Sigmoid colon (tissue), 6 donors: ENCODE measurements at regions not wholly inside any gene's neighbourhood (a gene's known extent, or its start where the extent isn't known, plus 50 kb on each side); places are given as distances from the start of the nearest gene placed in this dataset.
"Not testable (repeated sequence)": the region's sequence is repeated elsewhere in the genome, so short reads cannot be mapped to it uniquely, and the experiment has no call there.

Experiments used
- DNase-seq: peaks from one replicate; pipeline ENCODE4 v3.0.0-alpha.2; 2019
- H3K27ac ChIP-seq, 4 donors: fragments of 200-600 bp; sonication (generic); one replicate each; pipeline ENCODE4 v1.5.1; 2016 to 2019; ENCODE audit warnings: mild to moderate bottlenecking in 1 of 4
- H3K27me3 ChIP-seq, 3 donors: fragments of 200-600 bp; sonication (generic); one replicate each; pipeline ENCODE4 v1.5.1; 2019; ENCODE audit warnings: mild to moderate bottlenecking in 1 of 3
- H3K36me3 ChIP-seq, 4 donors: fragments of 200-600 bp; sonication (generic); one replicate each; pipeline ENCODE4 v1.5.1; 2016 to 2019
- H3K4me1 ChIP-seq, 4 donors: fragments of 200-600 bp; sonication (generic); one replicate each; pipeline ENCODE4 v1.5.1; 2017 to 2019
- H3K4me3 ChIP-seq, 4 donors: fragments of 200-600 bp; sonication (generic); one replicate each; pipeline ENCODE4 v1.5.1; 2017 to 2019; ENCODE audit warnings: mild to moderate bottlenecking in 2 of 4, moderate library complexity in 1 of 4
- H3K9me3 ChIP-seq, 4 donors: fragments of 200-600 bp in 3 of 4; sonication (generic) in 3 of 4; one replicate each; pipeline versions ENCODE4 v1.5.1 to v1.6.1; 2013 to 2019
- EP300 ChIP-seq, 4 donors: sonication (generic); formaldehyde crosslinking; IDR thresholded peaks; one replicate each; pipeline ENCODE4 v1.6.1; 2017; ENCODE audit warnings: antibody characterized with exemption in 4 of 4
- POLR2A ChIP-seq, 2 donors: fragments of 450-650 bp; IDR thresholded peaks; one replicate each; pipeline ENCODE4 v1.6.1; 2016; ENCODE audit warnings: antibody characterized with exemption in 2 of 2, mild to moderate bottlenecking in 2 of 2, moderate library complexity in 2 of 2
- POLR2AphosphoS5 ChIP-seq, 4 donors: sonication (generic); formaldehyde crosslinking; IDR thresholded peaks; one replicate each; pipeline ENCODE4 v1.6.1; 2017; ENCODE audit warnings: antibody characterized with exemption in 4 of 4
- WGBS, 2 donors: extraction: QIAGEN DNeasy Blood & Tissue Kit; methylation state at CpG; one replicate each; pipeline ENCODE4 v1.1.7; 2013; 5-methylcytosine and 5-hydroxymethylcytosine counted together
- intact Hi-C: fragments of 100-400 bp; cut with DNase I; formaldehyde crosslinking; loops from one replicate; pipeline ENCODE4 v1.15.1; 2023
- TF ChIP-seq, protein P1 (sequence below), 4 experiments: fragments of 450-650 bp in 3 of 4; fragments of 200-600 bp in 1 of 4; IDR thresholded peaks; one replicate each; pipeline ENCODE4 v1.5.1; 2016 to 2019; ENCODE audit warnings: antibody characterized with exemption in 4 of 4, mild to moderate bottlenecking in 3 of 4, moderate library complexity in 2 of 4
- donor health status: healthy with polysubstance abuse.
- donor health status: healthy.

DNA sequence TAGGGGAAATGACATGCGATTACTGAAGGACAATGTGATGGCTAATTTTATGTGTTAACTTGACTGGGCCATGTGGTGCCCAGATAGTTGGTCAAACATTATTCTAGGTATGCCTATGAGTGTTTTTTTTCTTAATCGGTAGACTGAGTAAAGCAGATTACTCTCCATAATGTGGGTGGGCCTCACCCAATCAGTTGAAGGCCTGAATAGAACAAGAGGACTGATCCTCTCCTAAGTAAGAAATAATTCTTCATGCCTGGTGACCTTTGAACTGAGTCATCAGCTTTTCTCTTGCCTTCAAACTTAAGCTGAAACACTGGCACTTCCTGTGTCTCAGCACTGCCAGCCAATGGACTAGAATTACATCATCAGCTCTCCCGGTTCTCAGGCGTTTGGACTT lies 164.0 kb upstream of the FGF13 start:
- 86 to 93% methylated on average over 4 of the region's 4 CpGs for WGBS, 2 donors
- no peak for DNase-seq
- no peak overlapping the region for H3K27ac ChIP-seq
- TF ChIP-seq POLR2A (IDR thresholded peaks at IDR 0.05), result no peak
- no peak for TF ChIP-seq EP300 (IDR thresholded peaks at IDR 0.05)
- no peak for TF ChIP-seq POLR2AphosphoS5 (IDR thresholded peaks at IDR 0.05)
- H3K4me1 ChIP-seq, result no peaks in the 10 kb centered on the region
- no peaks in the 10 kb centered on the region for H3K9me3 ChIP-seq
- H3K27me3 ChIP-seq, result no peaks in the 10 kb centered on the region
- H3K36me3 ChIP-seq, result no peaks in the 10 kb centered on the region
- intact Hi-C loops, result no loop called here
- no peak overlapping the region for H3K4me3 ChIP-seq

DNA sequence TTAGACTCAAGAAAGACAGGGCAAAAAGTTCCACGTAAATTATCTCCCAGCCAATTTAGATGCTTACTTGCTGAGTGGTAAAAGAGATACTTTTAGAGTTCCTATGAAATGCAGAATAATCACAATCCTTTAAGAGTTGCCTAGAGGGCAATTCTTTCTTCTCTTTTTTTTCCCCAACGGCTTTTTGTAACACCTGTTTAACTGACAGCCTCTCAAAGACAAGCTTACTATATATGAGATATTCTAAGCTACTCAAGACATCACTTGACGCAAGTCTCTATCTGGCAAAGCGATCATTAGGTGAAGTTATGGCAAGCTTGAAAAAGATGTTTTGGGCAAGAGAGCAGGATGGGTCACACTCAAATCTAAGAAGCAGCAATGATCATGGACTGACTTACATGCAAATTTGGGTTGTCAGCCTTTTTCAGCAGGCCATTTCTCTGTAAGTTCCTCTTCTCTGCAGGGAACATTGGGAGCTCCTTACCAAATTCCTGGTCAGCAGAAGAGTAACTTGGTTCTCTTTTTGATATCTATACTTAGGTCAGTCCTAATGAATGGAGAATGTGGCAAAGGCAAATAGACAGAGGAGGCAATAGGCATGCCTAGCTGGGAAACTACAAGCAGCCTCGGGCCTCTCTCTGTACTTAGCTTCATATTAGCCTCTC lies 162.9 kb upstream of the FGF13 start:
- H3K27me3 ChIP-seq, result no peaks in the 10 kb centered on the region
- H3K4me1 ChIP-seq, result no peaks in the 10 kb centered on the region
- 89 to 90% methylated on average over 5 of the region's 5 CpGs for WGBS, 2 donors
- no peak overlapping the region for H3K4me3 ChIP-seq
- no peak overlapping the region for H3K27ac ChIP-seq
- no peaks in the 10 kb centered on the region for H3K36me3 ChIP-seq
- TF ChIP-seq POLR2A (IDR thresholded peaks at IDR 0.05) (no peak), POLR2AphosphoS5 (IDR thresholded peaks at IDR 0.05) (no peak), EP300 (IDR thresholded peaks at IDR 0.05) (no peak)
- TF ChIP-seq, protein P1, sequence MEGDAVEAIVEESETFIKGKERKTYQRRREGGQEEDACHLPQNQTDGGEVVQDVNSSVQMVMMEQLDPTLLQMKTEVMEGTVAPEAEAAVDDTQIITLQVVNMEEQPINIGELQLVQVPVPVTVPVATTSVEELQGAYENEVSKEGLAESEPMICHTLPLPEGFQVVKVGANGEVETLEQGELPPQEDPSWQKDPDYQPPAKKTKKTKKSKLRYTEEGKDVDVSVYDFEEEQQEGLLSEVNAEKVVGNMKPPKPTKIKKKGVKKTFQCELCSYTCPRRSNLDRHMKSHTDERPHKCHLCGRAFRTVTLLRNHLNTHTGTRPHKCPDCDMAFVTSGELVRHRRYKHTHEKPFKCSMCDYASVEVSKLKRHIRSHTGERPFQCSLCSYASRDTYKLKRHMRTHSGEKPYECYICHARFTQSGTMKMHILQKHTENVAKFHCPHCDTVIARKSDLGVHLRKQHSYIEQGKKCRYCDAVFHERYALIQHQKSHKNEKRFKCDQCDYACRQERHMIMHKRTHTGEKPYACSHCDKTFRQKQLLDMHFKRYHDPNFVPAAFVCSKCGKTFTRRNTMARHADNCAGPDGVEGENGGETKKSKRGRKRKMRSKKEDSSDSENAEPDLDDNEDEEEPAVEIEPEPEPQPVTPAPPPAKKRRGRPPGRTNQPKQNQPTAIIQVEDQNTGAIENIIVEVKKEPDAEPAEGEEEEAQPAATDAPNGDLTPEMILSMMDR (IDR thresholded peaks at IDR 0.05), result no peak
- DNase-seq, result no peak
- no peaks in the 10 kb centered on the region for H3K9me3 ChIP-seq
- intact Hi-C loops, result no loop called here

DNA sequence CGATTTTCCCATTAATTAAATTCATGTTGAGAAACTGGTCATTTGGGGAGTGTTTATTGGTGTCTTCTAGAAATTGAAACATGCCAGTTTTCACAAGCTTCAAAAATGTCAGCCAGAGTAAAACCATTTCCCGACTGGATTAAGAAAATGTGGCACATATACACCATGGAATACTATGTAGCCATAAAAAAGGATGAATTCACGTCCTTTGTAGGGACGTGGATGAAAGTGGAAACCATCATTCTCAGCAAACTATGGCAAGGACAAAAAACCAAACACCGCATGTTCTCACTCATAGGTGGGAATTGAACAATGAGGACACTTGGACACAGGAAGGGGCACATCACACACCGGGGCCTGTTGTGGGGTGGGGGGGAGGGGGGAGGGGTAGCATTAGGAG lies 162.1 kb upstream of the FGF13 start:
- H3K27me3 ChIP-seq, H3K27ac ChIP-seq, H3K9me3 ChIP-seq, H3K4me1 ChIP-seq, DNase-seq, H3K4me3 ChIP-seq, intact Hi-C loops, H3K36me3 ChIP-seq: not testable (repeated sequence)
- 88 to 92% methylated on average over 6 of the region's 6 CpGs for whole genome bisulfite sequencing, 2 donors

DNA sequence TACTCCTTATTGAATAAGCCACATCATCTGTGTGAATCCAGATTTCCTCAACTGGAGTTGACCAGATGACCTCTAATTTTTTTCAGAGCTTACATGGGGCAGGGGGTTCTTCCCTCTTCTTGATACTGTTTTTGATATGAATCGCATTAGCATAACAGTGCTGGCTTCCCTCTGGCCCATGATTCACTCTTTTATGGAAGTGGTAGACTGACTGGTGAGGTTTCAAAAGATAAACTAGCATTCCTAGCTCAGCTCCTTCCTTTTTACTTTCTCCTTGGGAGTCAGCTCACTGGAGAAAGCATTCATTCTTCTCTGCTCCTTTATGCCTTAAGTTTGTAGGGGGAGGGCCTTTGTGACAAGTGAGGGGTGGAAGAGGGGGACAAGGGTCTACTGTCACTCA lies 161.0 kb upstream of the FGF13 start:
- Histone ChIP-seq H3K4me1 (no peaks in the 10 kb centered on the region), H3K36me3 (no peaks in the 10 kb centered on the region), H3K4me3 (no peak overlapping the region), H3K27me3 (no peaks in the 10 kb centered on the region), H3K27ac (no peak overlapping the region), H3K9me3 (no peaks in the 10 kb centered on the region)
- intact Hi-C loops, result no loop called here
- 93 to 97% methylated on average over 1 of the region's 1 CpG for WGBS, 2 donors
- DNase-seq, result no peak
- TF ChIP-seq, protein P1 (IDR thresholded peaks at IDR 0.05), result no peak
- no peak for TF ChIP-seq POLR2AphosphoS5 (IDR thresholded peaks at IDR 0.05)
- TF ChIP-seq EP300 (IDR thresholded peaks at IDR 0.05), result no peak
- no peak for TF ChIP-seq POLR2A (IDR thresholded peaks at IDR 0.05)

DNA sequence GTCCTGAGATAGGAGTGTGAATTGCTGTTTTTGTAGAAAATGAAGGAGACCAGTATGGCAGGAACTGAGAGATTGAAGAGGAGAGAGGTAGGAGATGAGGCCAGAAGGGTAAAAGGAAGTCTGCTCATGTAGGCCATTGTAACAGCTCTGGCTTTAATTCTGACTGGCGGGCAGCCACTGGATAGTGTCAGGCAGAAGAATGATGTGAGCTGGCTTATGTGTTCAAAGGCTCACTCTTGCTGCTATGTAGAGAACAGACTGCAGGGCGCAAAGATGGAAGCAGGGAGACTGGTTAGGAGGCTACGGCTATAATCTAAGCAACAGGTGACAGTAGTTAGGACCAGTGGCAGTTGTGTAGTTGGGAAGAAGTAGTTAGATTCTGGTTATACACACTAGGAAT lies 160.2 kb upstream of the FGF13 start:
- intact Hi-C loops, result no loop called here

DNA sequence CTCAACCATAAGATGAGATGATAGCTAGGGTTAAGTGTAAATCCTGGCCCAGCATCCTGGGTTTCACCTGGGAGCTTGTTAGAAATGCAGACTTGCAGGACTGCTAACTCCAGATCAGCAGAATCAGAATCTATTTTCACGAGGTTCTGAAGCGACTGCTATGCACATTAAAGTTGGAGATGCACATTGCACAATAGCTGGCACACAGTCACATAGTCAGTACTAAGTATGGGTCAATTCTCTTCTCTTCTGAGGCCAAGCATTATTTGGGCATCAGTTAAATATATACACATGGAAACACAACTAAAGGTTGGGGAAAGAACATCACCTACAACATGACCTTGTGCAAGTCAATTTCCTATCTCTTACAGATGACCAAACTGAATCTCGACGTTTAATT lies 155.1 kb upstream of the FGF13 start:
- no peak for TF ChIP-seq POLR2AphosphoS5 (IDR thresholded peaks at IDR 0.05)
- TF ChIP-seq, protein P1 (IDR thresholded peaks at IDR 0.05), result no peak
- no peak for TF ChIP-seq EP300 (IDR thresholded peaks at IDR 0.05)
- no peak for TF ChIP-seq POLR2A (IDR thresholded peaks at IDR 0.05)
- no peaks in the 10 kb centered on the region for H3K27me3 ChIP-seq
- DNase-seq, result no peak
- intact Hi-C loops, result no loop called here
- no peak overlapping the region for H3K27ac ChIP-seq
- no peaks in the 10 kb centered on the region for H3K9me3 ChIP-seq
- H3K4me3 ChIP-seq, result no peak overlapping the region
- H3K36me3 ChIP-seq, result no peaks in the 10 kb centered on the region
- 77 to 81% methylated on average over 4 of the region's 4 CpGs for WGBS, 2 donors
- H3K4me1 ChIP-seq, result no peaks in the 10 kb centered on the region

More for the DNA sequence above, 160.2 kb upstream of the FGF13 start:
- Histone ChIP-seq H3K4me1 (no peaks in the 10 kb centered on the region), H3K27me3 (no peaks in the 10 kb centered on the region), H3K36me3 (no peaks in the 10 kb centered on the region), H3K4me3 (no peak overlapping the region), H3K9me3 (no peaks in the 10 kb centered on the region), H3K27ac (no peak overlapping the region)
- 86 to 95% methylated on average over 3 of the region's 3 CpGs for WGBS, 2 donors
- TF ChIP-seq EP300 (IDR thresholded peaks at IDR 0.05) (no peak), POLR2A (IDR thresholded peaks at IDR 0.05) (no peak)
- DNase-seq, result no peak
